Mesendoderm (in vitro differentiated cells): ENCODE measurements at regions not wholly inside any gene's neighbourhood (a gene's known extent, or its start where the extent isn't known, plus 50 kb on each side); places are given as distances from the start of the nearest gene placed in this dataset.

Experiments used
- DNase-seq: peaks from one replicate; pipeline ENCODE4 v3.0.0; 2013
- H2AK5ac ChIP-seq: 2 replicates; pipeline ENCODE4 v1.6.1; 2013; ENCODE audit warnings: low read length, inconsistent platforms
- H2BK120ac ChIP-seq: 2 replicates; pipeline ENCODE4 v1.6.1; 2013; ENCODE audit warnings: low read depth, mild to moderate bottlenecking, low read length, moderate library complexity, mixed read lengths
- H2BK15ac ChIP-seq: replicated peaks from 2 replicates; pipeline ENCODE4 v1.6.1; 2013; ENCODE audit warnings: low read depth, mild to moderate bottlenecking, moderate library complexity
- H2BK5ac ChIP-seq: 2 replicates; pipeline ENCODE4 v1.6.1; 2013; ENCODE audit warnings: low read length, inconsistent platforms
- H3K18ac ChIP-seq: 2 replicates; pipeline ENCODE4 v1.6.1; 2013; ENCODE audit warnings: mild to moderate bottlenecking, low read length, mixed read lengths
- H3K23ac ChIP-seq: one replicate; pipeline ENCODE4 v1.6.1; 2013; ENCODE audit warnings: low read length
- H3K27ac ChIP-seq: 2 replicates; pipeline ENCODE4 v1.5.1; 2013; ENCODE audit warnings: low read depth, mild to moderate bottlenecking, inconsistent platforms, low read length, moderate library complexity
- H3K27me3 ChIP-seq: 2 replicates; pipeline ENCODE4 v1.6.1; 2013; ENCODE audit warnings: low read length, control low read depth, mild to moderate bottlenecking, inconsistent platforms; ENCODE audit not compliant: insufficient read depth, poor library complexity
- H3K36me3 ChIP-seq: 2 replicates; pipeline ENCODE4 v1.6.1; 2013; ENCODE audit warnings: low read length, inconsistent platforms; ENCODE audit not compliant: control insufficient read depth, insufficient read depth
- H3K4ac ChIP-seq: one replicate; pipeline ENCODE4 v1.6.1; 2013; ENCODE audit warnings: low read depth, mild to moderate bottlenecking, low read length, moderate library complexity
- H3K4me1 ChIP-seq: 2 replicates; pipeline ENCODE4 v1.6.1; 2013; ENCODE audit warnings: low read depth, low read length, inconsistent platforms; ENCODE audit not compliant: control insufficient read depth
- H3K4me2 ChIP-seq: 2 replicates; pipeline ENCODE4 v1.6.1; 2013; ENCODE audit warnings: low read length
- H3K4me3 ChIP-seq: 2 replicates; pipeline ENCODE4 v1.5.1; 2013; ENCODE audit warnings: mild to moderate bottlenecking, low read length
- H3K56ac ChIP-seq: one replicate; pipeline ENCODE4 v1.6.1; 2013; ENCODE audit warnings: low read length
- H3K79me1 ChIP-seq: 2 replicates; pipeline ENCODE4 v1.6.1; 2013; ENCODE audit warnings: low read length, inconsistent platforms
- H3K79me2 ChIP-seq: 2 replicates; pipeline ENCODE4 v1.6.1; 2013; ENCODE audit warnings: mild to moderate bottlenecking, low read length; ENCODE audit not compliant: control insufficient read depth, insufficient read depth
- H3K9ac ChIP-seq: 2 replicates; pipeline ENCODE4 v1.6.1; 2013; ENCODE audit warnings: low read length, inconsistent platforms
- H4K5ac ChIP-seq: one replicate; pipeline ENCODE4 v1.6.1; 2013; ENCODE audit warnings: low read length
- H4K8ac ChIP-seq: one replicate; pipeline ENCODE4 v1.6.1; 2013; ENCODE audit warnings: low read depth, mild to moderate bottlenecking, control low read depth, low read length, moderate library complexity
- WGBS: extraction: QIAGEN DNeasy Blood & Tissue Kit; methylation state at CpG from one replicate; pipeline ENCODE4 v1.1.7; 2013; ENCODE audit warnings: low lambda C conversion rate, missing lambda C conversion rate; ENCODE audit not compliant: insufficient coverage; ENCODE audit errors: extremely low coverage; 5-methylcytosine and 5-hydroxymethylcytosine counted together

DNA sequence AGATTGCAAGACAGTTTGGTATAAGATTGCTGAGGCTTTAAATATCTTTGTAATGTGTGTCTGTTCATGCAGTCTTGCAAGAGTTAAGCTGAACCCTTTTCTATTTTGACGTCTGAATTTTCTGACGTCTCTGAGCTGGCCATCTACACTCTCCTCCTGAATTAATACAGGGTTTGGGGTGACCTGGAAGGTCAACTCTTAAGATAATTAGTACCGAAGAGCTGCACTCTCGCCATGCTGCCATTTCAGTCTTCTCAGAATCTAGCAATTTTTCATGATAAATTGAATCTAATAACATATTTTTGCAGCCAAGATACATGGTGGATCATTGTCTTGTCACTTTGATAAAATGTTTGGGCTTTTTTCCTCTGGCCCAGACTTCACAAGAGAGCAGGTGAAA lies 1245.2 kb upstream of the CELF4 start:
- DNase-seq: no peak
- H3K27ac ChIP-seq: no peak overlapping the region
- H3K79me1 ChIP-seq: no peaks in the 10 kb centered on the region
- no peak overlapping the region for H2BK5ac ChIP-seq
- H2BK120ac ChIP-seq: no peak overlapping the region
- no peaks in the 10 kb centered on the region for H3K4me1 ChIP-seq
- no CpG with 5 or more reads among the region's 4 CpGs for WGBS
- no peaks in the 10 kb centered on the region for H3K79me2 ChIP-seq
- no peak overlapping the region for H3K9ac ChIP-seq
- no peaks in the 10 kb centered on the region for H3K36me3 ChIP-seq
- H3K23ac ChIP-seq: no peak overlapping the region
- H3K56ac ChIP-seq: no peak overlapping the region
- no peaks in the 10 kb centered on the region for H3K27me3 ChIP-seq
- no peak overlapping the region for H4K5ac ChIP-seq
- H4K8ac ChIP-seq: no peak overlapping the region
- no peak overlapping the region for H3K4ac ChIP-seq
- no peak overlapping the region for H3K4me2 ChIP-seq
- no peak overlapping the region for H3K4me3 ChIP-seq
- no peak overlapping the region for H2AK5ac ChIP-seq
- H3K18ac ChIP-seq: no peak overlapping the region
- H2BK15ac ChIP-seq: no peak overlapping the region

DNA sequence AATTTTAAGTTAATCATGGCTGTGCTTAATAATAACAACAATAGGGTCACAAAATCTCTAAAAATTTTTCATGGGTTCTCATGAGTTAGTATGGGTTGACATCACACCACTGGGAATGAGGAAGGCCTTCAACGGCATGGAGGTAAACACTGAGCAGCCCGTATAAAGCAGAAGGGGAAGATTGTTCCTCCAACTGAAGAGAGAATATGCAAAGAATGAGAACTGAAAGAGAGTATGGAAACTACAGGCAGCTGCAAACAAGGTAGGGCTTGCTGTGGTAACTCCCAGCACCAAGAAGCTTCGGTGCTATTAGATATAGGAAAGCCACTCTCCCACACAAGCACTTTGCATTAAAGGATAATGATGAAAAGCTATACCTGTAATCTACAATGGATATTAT lies 1242.3 kb upstream of the CELF4 start:
- no peak overlapping the region for H3K4ac ChIP-seq
- H3K56ac ChIP-seq: no peak overlapping the region
- no peak overlapping the region for H3K4me3 ChIP-seq
- no peak overlapping the region for H2BK5ac ChIP-seq
- H2AK5ac ChIP-seq: no peak overlapping the region
- H3K27ac ChIP-seq: no peak overlapping the region
- WGBS: no CpG with 5 or more reads among the region's 3 CpGs
- H3K79me2 ChIP-seq: no peaks in the 10 kb centered on the region
- no peaks in the 10 kb centered on the region for H3K79me1 ChIP-seq
- no peak overlapping the region for H3K23ac ChIP-seq
- H2BK15ac ChIP-seq: no peak overlapping the region
- no peaks in the 10 kb centered on the region for H3K36me3 ChIP-seq
- no peaks in the 10 kb centered on the region for H3K27me3 ChIP-seq
- no peak overlapping the region for H4K8ac ChIP-seq
- no peaks in the 10 kb centered on the region for H3K4me1 ChIP-seq
- H3K18ac ChIP-seq: no peak overlapping the region
- H3K9ac ChIP-seq: no peak overlapping the region
- H2BK120ac ChIP-seq: no peak overlapping the region
- H3K4me2 ChIP-seq: no peak overlapping the region
- no peak for DNase-seq
- no peak overlapping the region for H4K5ac ChIP-seq

- Histone ChIP-seq H2BK5ac (no peak overlapping the region), H3K4ac (no peak overlapping the region), H3K4me3 (no peak overlapping the region), H2BK120ac (no peak overlapping the region), H3K4me2 (no peak overlapping the region), H3K56ac (no peak overlapping the region), H3K36me3 (no peaks in the 10 kb centered on the region), H2AK5ac (no peak overlapping the region), H4K8ac (no peak overlapping the region), H3K27me3 (no peaks in the 10 kb centered on the region), H3K23ac (no peak overlapping the region), H3K27ac (no peak overlapping the region), H3K18ac (no peak overlapping the region), H4K5ac (no peak overlapping the region), H3K9ac (no peak overlapping the region), H3K79me1 (no peaks in the 10 kb centered on the region), H3K79me2 (no peaks in the 10 kb centered on the region), H2BK15ac (no peak overlapping the region), H3K4me1 (peaks cover 2% of the 10 kb centered on the region)
- DNase-seq: peak; percentile 6
- WGBS: no CpG with 5 or more reads among the region's 1 CpG
These were observed 1239.7 kb upstream of the CELF4 start for GRCh38 chr18:38805256-38805655.

- H3K23ac ChIP-seq: no peak overlapping the region
- H2AK5ac ChIP-seq: no peak overlapping the region
- H3K4ac ChIP-seq: no peak overlapping the region
- no peak overlapping the region for H4K5ac ChIP-seq
- no CpG with 5 or more reads among the region's 2 CpGs for WGBS
- no peak overlapping the region for H3K56ac ChIP-seq
- H3K4me3 ChIP-seq: no peak overlapping the region
- H2BK120ac ChIP-seq: no peak overlapping the region
- no peak overlapping the region for H2BK15ac ChIP-seq
- peak; percentile 86 for DNase-seq
- no peaks in the 10 kb centered on the region for H3K79me2 ChIP-seq
- peaks cover 2% of the 10 kb centered on the region for H3K4me1 ChIP-seq
- H2BK5ac ChIP-seq: no peak overlapping the region
- no peaks in the 10 kb centered on the region for H3K36me3 ChIP-seq
- no peak overlapping the region for H4K8ac ChIP-seq
- no peak overlapping the region for H3K9ac ChIP-seq
- H3K27ac ChIP-seq: no peak overlapping the region
- H3K27me3 ChIP-seq: no peaks in the 10 kb centered on the region
- no peak overlapping the region for H3K18ac ChIP-seq
- H3K4me2 ChIP-seq: no peak overlapping the region
- no peaks in the 10 kb centered on the region for H3K79me1 ChIP-seq
These were observed 1236.0 kb upstream of the CELF4 start for GRCh38 chr18:38801640-38802039.

- DNase-seq: no peak
- H4K5ac ChIP-seq: no peak overlapping the region
These were observed 1231.2 kb upstream of the CELF4 start for GRCh38 chr18:38796762-38797161.

DNA sequence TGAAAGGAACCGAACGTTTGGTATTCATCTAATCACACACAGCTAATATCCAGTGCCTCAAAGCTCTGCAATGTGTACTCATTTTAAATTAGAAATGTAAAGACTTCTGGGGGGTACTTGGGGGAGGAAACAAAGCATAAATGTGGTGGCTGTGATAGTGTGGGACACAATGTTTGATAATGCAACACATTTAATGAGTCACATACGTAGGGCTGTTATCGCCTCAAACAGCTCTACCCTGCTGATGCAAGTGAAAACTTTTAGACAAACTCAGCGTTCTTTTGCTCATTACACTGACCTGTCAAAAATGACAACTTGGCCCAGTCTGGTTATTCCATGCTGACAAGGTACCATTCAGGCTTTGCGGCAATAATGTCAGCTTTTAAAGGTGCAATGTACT lies 1227.1 kb upstream of the CELF4 start:
- DNase-seq: no peak
- WGBS: no CpG with 5 or more reads among the region's 6 CpGs
- H2BK15ac ChIP-seq: no peak overlapping the region

More at GRCh38 chr18:38796762-38797161, 1231.2 kb upstream of the CELF4 start:
- Histone ChIP-seq H3K4me1 (no peaks in the 10 kb centered on the region), H3K56ac (no peak overlapping the region), H3K27ac (no peak overlapping the region), H3K36me3 (no peaks in the 10 kb centered on the region), H2BK15ac (no peak overlapping the region), H3K23ac (no peak overlapping the region), H3K27me3 (no peaks in the 10 kb centered on the region), H3K9ac (no peak overlapping the region), H4K8ac (no peak overlapping the region), H2BK120ac (no peak overlapping the region), H2AK5ac (no peak overlapping the region), H3K18ac (no peak overlapping the region), H3K79me2 (no peaks in the 10 kb centered on the region), H3K4ac (no peak overlapping the region), H2BK5ac (no peak overlapping the region), H3K4me3 (no peak overlapping the region), H3K79me1 (no peaks in the 10 kb centered on the region), H3K4me2 (no peak overlapping the region)
- no CpG with 5 or more reads among the region's 1 CpG for WGBS

More for the DNA sequence above, 1227.1 kb upstream of the CELF4 start:
- H3K56ac ChIP-seq: no peak overlapping the region
- H4K5ac ChIP-seq: no peak overlapping the region
- H3K4me3 ChIP-seq: no peak overlapping the region
- H3K9ac ChIP-seq: no peak overlapping the region
- no peak overlapping the region for H3K4me2 ChIP-seq
- H2BK120ac ChIP-seq: no peak overlapping the region
- no peaks in the 10 kb centered on the region for H3K27me3 ChIP-seq
- no peak overlapping the region for H3K23ac ChIP-seq
- no peaks in the 10 kb centered on the region for H3K36me3 ChIP-seq
- H2BK5ac ChIP-seq: no peak overlapping the region
- no peak overlapping the region for H4K8ac ChIP-seq
- no peak overlapping the region for H3K27ac ChIP-seq
- no peaks in the 10 kb centered on the region for H3K79me2 ChIP-seq
- no peak overlapping the region for H3K18ac ChIP-seq
- H3K79me1 ChIP-seq: no peaks in the 10 kb centered on the region
- no peak overlapping the region for H3K4ac ChIP-seq
- no peaks in the 10 kb centered on the region for H3K4me1 ChIP-seq
- no peak overlapping the region for H2AK5ac ChIP-seq
